ENCODE measurements at regions not wholly inside any gene's neighbourhood (a gene's known extent, or its start where the extent isn't known, plus 50 kb on each side); places are given as distances from the start of the nearest gene placed in this dataset.

DNA sequence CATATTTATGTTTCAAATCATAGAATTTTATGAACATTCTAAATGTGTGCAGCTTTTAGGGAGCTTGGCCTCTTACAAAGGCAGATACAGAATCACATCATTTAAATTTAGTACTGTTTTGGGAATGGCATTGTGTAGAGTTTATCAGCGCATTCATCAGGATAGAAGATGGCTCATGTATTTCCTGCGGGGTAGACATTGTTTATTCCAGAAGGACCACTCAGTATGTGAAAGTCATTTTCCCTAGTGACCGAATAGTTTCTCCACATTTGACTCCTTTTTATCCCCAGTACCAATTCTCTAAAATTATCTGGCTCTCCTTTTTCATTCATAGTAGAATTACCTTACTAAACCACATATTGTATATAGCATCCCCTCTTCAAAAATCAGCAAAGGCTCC is 981.9 kb upstream of the ADGRL4 start:
- Histone ChIP-seq H3K9me3 (replicated peaks in 1 of 3) (no peaks in the 10 kb centered on the region), H3K27me3 (no peaks in the 10 kb centered on the region), H3K27ac (no peak overlapping the region), H3K36me3 (replicated peaks in 1 of 2) (no peaks in the 10 kb centered on the region), H3K4me1 (replicated peaks in 1 of 2) (no peaks in the 10 kb centered on the region), H3K4me3 (no peak overlapping the region)
- DNase-seq: no peak
- intact Hi-C loops (cut with DNase I): no loop called here
- 66 to 89% (median 83%) methylated on average over 3 of the region's 3 CpGs for WGBS, 4 donors
- TF ChIP-seq, protein P1, sequence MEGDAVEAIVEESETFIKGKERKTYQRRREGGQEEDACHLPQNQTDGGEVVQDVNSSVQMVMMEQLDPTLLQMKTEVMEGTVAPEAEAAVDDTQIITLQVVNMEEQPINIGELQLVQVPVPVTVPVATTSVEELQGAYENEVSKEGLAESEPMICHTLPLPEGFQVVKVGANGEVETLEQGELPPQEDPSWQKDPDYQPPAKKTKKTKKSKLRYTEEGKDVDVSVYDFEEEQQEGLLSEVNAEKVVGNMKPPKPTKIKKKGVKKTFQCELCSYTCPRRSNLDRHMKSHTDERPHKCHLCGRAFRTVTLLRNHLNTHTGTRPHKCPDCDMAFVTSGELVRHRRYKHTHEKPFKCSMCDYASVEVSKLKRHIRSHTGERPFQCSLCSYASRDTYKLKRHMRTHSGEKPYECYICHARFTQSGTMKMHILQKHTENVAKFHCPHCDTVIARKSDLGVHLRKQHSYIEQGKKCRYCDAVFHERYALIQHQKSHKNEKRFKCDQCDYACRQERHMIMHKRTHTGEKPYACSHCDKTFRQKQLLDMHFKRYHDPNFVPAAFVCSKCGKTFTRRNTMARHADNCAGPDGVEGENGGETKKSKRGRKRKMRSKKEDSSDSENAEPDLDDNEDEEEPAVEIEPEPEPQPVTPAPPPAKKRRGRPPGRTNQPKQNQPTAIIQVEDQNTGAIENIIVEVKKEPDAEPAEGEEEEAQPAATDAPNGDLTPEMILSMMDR (IDR thresholded peaks at IDR 0.05): no peak
- TF ChIP-seq POLR2A (IDR thresholded peaks at IDR 0.05): no peak

DNA sequence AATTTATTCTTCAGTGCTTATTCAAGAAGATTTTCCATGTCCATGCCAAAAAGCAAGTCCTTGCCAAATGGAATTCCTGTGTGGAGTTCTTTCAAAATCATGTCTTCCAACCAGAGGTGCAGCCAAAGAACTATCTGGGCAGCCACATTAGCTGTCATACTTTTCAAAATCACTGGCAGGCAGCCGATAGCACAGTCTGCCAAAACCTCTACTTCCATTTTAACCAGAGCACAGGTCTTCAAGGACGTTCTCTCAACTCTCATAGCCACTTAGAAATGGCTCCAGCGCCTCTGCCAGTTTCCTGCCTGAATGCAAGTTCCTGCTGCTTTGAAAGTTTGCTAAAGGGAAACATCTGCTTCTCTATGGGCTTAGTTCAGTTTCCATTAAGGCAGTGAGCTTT is 975.7 kb upstream of the ADGRL4 start:
- Histone ChIP-seq H3K4me3 (peak overlapping the region in 1 of 4 donors; percentile 5), H3K27ac (no peak overlapping the region), H3K9me3 (replicated peaks in 1 of 3) (no peaks in the 10 kb centered on the region), H3K4me1 (replicated peaks in 1 of 2) (no peaks in the 10 kb centered on the region), H3K36me3 (replicated peaks in 1 of 2) (no peaks in the 10 kb centered on the region), H3K27me3 (no peaks in the 10 kb centered on the region)
- 3 to 11% (median 8%) methylated on average over 3 of the region's 3 CpGs for WGBS, 4 donors
- TF ChIP-seq POLR2A (IDR thresholded peaks at IDR 0.05): no peak
- TF ChIP-seq, protein P1 (IDR thresholded peaks at IDR 0.05): no peak
- intact Hi-C loops (cut with DNase I): no loop called here
- DNase-seq: peak; percentile 65 to 95 (median 83)

DNA sequence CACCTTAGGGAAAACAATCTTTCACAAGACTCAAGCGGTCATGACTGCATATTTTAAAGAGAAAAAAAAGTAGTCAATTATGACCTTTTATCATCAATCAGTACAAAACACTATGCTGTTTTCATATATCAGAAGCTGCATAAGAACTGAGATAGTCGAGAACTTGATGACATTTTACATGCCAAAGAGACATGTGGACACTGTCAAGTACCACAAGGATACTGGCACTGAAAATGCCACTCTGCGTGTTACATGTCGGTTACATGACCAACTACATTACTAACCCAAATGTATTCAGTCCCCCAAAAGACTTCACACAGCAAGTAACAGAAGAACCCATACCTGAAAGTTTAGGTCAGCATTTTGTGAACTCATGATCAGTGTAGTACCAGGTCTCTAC is 975.0 kb upstream of the ADGRL4 start:
- TF ChIP-seq, protein P1 (IDR thresholded peaks at IDR 0.05): no peak
- no peak for TF ChIP-seq POLR2A (IDR thresholded peaks at IDR 0.05)

DNA sequence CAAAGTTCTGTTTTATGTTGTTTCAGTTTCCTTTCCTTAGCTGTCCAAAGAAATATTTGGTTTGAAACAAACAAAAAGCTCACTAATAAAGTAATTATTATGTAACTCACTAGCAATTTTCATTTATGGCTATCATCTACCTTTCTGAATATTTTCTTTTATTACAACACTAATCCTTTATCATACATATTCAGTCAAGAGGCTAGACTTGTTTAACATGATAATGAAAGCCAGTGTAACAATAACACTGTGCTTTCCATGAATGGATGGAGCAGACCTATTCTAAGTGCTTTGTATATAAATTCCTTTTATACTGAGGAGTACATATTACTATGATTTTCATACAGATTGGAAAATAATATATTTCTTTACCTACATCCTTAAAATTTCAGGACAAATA is 972.8 kb upstream of the ADGRL4 start:
- TF ChIP-seq, protein P1 (IDR thresholded peaks at IDR 0.05): no peak
- intact Hi-C loops (cut with DNase I): no loop called here
- Histone ChIP-seq H3K4me1 (replicated peaks in 1 of 2) (no peaks in the 10 kb centered on the region), H3K36me3 (replicated peaks in 1 of 2) (no peaks in the 10 kb centered on the region), H3K27me3 (no peaks in the 10 kb centered on the region), H3K4me3 (no peak overlapping the region), H3K9me3 (replicated peaks in 1 of 3) (no peaks in the 10 kb centered on the region), H3K27ac (no peak overlapping the region)
- DNase-seq: no peak

More for the DNA sequence above, 975.0 kb upstream of the ADGRL4 start:
- no peak for DNase-seq
- no peak overlapping the region for H3K27ac ChIP-seq
- WGBS, 4 donors: 85 to 90% (median 88%) methylated on average over 4 of the region's 4 CpGs
- no peak overlapping the region for H3K4me3 ChIP-seq
- no peaks in the 10 kb centered on the region for H3K4me1 ChIP-seq (replicated peaks in 1 of 2)
- H3K36me3 ChIP-seq (replicated peaks in 1 of 2): no peaks in the 10 kb centered on the region
- H3K27me3 ChIP-seq: no peaks in the 10 kb centered on the region
- no peaks in the 10 kb centered on the region for H3K9me3 ChIP-seq (replicated peaks in 1 of 3)
- intact Hi-C loops (cut with DNase I): no loop called here

Measured in adrenal gland (tissue), 9 donors.